PFSK-1 (cell line): ENCODE measurements at regions not wholly inside any gene's neighbourhood (a gene's known extent, or its start where the extent isn't known, plus 50 kb on each side); places are given as distances from the start of the nearest gene placed in this dataset.

Experiments
- FOXP2 ChIP-seq: optimal IDR thresholded peaks from 2 replicates; pipeline ENCODE3; 2011; ENCODE audit warnings: borderline replicate concordance, control low read depth, inconsistent platforms; ENCODE audit not compliant: insufficient read depth; ENCODE audit errors: extremely low read length, extremely low read depth
- POLR2AphosphoS5 ChIP-seq: IDR thresholded peaks from 2 replicates; pipeline ENCODE4 v1.6.1; 2012; ENCODE audit warnings: low read depth, mild to moderate bottlenecking, control low read depth, low read length, moderate library complexity
- SIN3A ChIP-seq: IDR thresholded peaks from 2 replicates; pipeline ENCODE4 v1.6.1; 2012; ENCODE audit warnings: mild to moderate bottlenecking, low read length, moderate library complexity, borderline replicate concordance; ENCODE audit not compliant: insufficient read depth
- TAF1 ChIP-seq: IDR thresholded peaks from 2 replicates; pipeline ENCODE4 v1.6.1; 2012; ENCODE audit warnings: low read length, control low read depth, borderline replicate concordance; ENCODE audit not compliant: insufficient read depth
- TF ChIP-seq, protein P1 (sequence below), 2 experiments: IDR thresholded peaks; 2 replicates each; pipeline versions ENCODE4 v1.6.1 to v1.8.0; 2011 to 2012; ENCODE audit warnings: low read depth in 2 of 2, low read length in 2 of 2, control low read depth in 1 of 2, inconsistent platforms in 1 of 2, mild to moderate bottlenecking in 1 of 2, moderate library complexity in 1 of 2; ENCODE audit not compliant: insufficient read depth in 1 of 2

DNA sequence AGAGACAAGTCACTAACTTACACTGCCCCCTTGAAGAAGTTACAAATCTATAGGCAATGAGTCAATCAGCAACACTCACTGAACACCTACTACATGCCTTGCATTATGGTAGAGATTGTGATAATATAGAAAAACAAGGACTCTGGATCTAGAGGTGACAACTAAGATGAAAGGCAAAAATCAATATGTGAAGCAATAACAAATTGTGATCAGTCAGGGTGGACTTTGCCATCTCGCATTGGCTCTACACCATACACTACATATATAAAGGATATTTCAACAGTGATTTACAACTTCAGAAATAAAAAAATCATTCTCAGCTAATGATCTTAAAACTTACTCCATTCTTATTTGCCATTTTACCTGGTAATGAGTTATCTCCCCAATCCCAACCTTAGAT is 210.7 kb upstream of the CD96 start:
- TF ChIP-seq SIN3A (no peak), FOXP2 (no peak), TAF1 (no peak), POLR2AphosphoS5 (no peak)
- TF ChIP-seq, protein P1, sequence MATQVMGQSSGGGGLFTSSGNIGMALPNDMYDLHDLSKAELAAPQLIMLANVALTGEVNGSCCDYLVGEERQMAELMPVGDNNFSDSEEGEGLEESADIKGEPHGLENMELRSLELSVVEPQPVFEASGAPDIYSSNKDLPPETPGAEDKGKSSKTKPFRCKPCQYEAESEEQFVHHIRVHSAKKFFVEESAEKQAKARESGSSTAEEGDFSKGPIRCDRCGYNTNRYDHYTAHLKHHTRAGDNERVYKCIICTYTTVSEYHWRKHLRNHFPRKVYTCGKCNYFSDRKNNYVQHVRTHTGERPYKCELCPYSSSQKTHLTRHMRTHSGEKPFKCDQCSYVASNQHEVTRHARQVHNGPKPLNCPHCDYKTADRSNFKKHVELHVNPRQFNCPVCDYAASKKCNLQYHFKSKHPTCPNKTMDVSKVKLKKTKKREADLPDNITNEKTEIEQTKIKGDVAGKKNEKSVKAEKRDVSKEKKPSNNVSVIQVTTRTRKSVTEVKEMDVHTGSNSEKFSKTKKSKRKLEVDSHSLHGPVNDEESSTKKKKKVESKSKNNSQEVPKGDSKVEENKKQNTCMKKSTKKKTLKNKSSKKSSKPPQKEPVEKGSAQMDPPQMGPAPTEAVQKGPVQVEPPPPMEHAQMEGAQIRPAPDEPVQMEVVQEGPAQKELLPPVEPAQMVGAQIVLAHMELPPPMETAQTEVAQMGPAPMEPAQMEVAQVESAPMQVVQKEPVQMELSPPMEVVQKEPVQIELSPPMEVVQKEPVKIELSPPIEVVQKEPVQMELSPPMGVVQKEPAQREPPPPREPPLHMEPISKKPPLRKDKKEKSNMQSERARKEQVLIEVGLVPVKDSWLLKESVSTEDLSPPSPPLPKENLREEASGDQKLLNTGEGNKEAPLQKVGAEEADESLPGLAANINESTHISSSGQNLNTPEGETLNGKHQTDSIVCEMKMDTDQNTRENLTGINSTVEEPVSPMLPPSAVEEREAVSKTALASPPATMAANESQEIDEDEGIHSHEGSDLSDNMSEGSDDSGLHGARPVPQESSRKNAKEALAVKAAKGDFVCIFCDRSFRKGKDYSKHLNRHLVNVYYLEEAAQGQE (IDR thresholded peaks at IDR 0.05; ENCODE audit: insufficient read depth in 1 of 2, low read depth in 2 of 2, low read length in 2 of 2) = no peak

- TF ChIP-seq FOXP2 (no peak), SIN3A (no peak), TAF1 (no peak), POLR2AphosphoS5 (no peak)
- TF ChIP-seq, protein P1 (IDR thresholded peaks at IDR 0.05; ENCODE audit: insufficient read depth in 1 of 2, low read depth in 2 of 2, low read length in 2 of 2) = no peak
Measured at GRCh38 chr3:111331912-111332311, 210.1 kb upstream of the CD96 start.

DNA sequence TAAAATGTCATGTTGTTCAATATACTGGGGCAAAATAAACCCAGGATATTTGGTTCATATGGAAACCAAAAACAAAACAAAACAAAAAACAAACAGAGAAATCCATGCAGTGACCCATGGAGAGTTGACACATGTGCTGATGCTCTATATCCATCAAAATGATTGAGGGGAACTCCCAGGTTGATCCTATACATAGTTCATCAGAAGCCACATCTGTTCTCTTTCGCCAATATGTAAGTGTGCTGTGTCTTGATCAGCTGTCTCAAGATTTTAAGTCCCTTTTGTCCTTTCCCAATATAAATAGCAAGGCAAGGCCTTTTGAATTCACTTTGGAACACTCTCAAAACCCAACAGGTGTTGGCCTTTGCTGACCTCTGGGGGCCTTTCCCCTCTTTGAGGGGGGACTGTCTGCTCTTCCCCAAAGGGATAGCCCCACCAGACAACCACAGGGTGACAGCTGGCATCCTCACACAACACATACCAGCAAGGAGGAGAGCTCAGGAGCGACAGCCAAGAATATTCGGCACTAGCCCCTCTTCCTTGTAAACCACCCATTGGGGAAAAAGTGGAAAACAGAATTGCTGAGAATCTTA is 209.4 kb upstream of the CD96 start:
- no peak for TF ChIP-seq POLR2AphosphoS5
- TF ChIP-seq, protein P1 (IDR thresholded peaks at IDR 0.05; ENCODE audit: insufficient read depth in 1 of 2, low read depth in 2 of 2, low read length in 2 of 2) = no peak
- no peak for TF ChIP-seq FOXP2
- no peak for TF ChIP-seq TAF1
- TF ChIP-seq SIN3A = no peak

DNA sequence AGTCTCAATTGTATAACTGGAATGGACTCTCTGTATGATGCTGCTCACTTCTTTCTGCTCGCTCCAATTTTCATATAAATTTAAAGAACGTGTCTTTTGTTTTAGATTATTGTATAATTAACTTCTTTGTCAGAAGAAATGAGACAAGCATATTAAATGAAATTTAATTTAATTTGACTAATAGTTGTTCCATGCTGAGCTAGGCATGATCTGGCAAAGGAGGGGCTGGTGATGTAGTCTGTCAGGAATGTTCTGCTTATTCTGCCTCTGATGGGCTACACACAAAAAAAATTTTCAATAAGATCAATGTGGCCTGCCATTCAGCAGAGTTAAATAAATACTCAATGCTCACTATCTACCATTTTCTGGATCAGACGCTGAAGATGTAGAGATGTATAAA is 208.4 kb upstream of the CD96 start:
- TF ChIP-seq SIN3A = no peak
- no peak for TF ChIP-seq TAF1
- no peak for TF ChIP-seq FOXP2
- TF ChIP-seq, protein P1 (IDR thresholded peaks at IDR 0.05; ENCODE audit: insufficient read depth in 1 of 2, low read depth in 2 of 2, low read length in 2 of 2) = no peak
- TF ChIP-seq POLR2AphosphoS5 = no peak

GRCh38 chr3:111335512-111336303 is 206.3 kb upstream of the CD96 start:
- TF ChIP-seq, protein P1 (IDR thresholded peaks at IDR 0.05; ENCODE audit: insufficient read depth in 1 of 2, low read depth in 2 of 2, low read length in 2 of 2) = no peak
- TF ChIP-seq TAF1 (no peak), POLR2AphosphoS5 (no peak), FOXP2 (no peak), SIN3A (no peak)
